Loucy (cell line): ENCODE measurements at regions not wholly inside any gene's neighbourhood (a gene's known extent, or its start where the extent isn't known, plus 50 kb on each side); places are given as distances from the start of the nearest gene placed in this dataset.

Experiments used
- H2AFZ ChIP-seq: fragments of 200-600 bp; sonication (generic); 2 replicates; pipeline ENCODE4 v1.6.0; 2016; ENCODE audit warnings: antibody characterized with exemption, mild to moderate bottlenecking, low read length, moderate library complexity
- H3F3A ChIP-seq: fragments of 200-600 bp; 2 replicates; pipeline ENCODE4 v1.6.0; 2016; ENCODE audit warnings: antibody characterized with exemption, low read depth, mild to moderate bottlenecking
- H3K27me3 ChIP-seq: fragments of 200-600 bp; sonication (generic); 2 replicates; pipeline ENCODE4 v1.6.1; 2014; ENCODE audit warnings: low read length, mild to moderate bottlenecking; ENCODE audit not compliant: insufficient read depth, poor library complexity, severe bottlenecking
- H3K36me3 ChIP-seq: fragments of 200-600 bp; sonication (generic); 2 replicates; pipeline ENCODE4 v1.6.1; 2016; ENCODE audit warnings: low read length; ENCODE audit not compliant: insufficient read depth
- H3K4me1 ChIP-seq: fragments of 200-600 bp; sonication (generic); 2 replicates; pipeline ENCODE4 v1.5.1; 2014; ENCODE audit warnings: low read length, mild to moderate bottlenecking; ENCODE audit not compliant: insufficient read depth, poor library complexity, severe bottlenecking
- H3K4me2 ChIP-seq: fragments of 200-600 bp; sonication (generic); 2 replicates; pipeline ENCODE4 v1.6.0; 2014; ENCODE audit warnings: antibody characterized with exemption, low read length, low read depth, mild to moderate bottlenecking; ENCODE audit not compliant: poor library complexity, severe bottlenecking
- H3K4me3 ChIP-seq: fragments of 200-600 bp; sonication (generic); 2 replicates; pipeline ENCODE4 v1.5.1; 2014; ENCODE audit warnings: low read length, mild to moderate bottlenecking, mixed read lengths; ENCODE audit not compliant: poor library complexity, severe bottlenecking
- H3K79me2 ChIP-seq: fragments of 200-600 bp; sonication (generic); 2 replicates; pipeline ENCODE4 v1.6.1; 2014; ENCODE audit warnings: low read length; ENCODE audit not compliant: insufficient read depth
- H3K9ac ChIP-seq: fragments of 200-600 bp; sonication (generic); 2 replicates; pipeline ENCODE4 v1.6.0; 2014; ENCODE audit warnings: mild to moderate bottlenecking, low read depth, low read length, moderate library complexity; ENCODE audit not compliant: poor library complexity, severe bottlenecking
- H3K9me2 ChIP-seq: fragments of 200-600 bp; sonication (generic); replicated peaks from 2 replicates; pipeline ENCODE4 v1.6.1; 2016; ENCODE audit warnings: low read depth, low read length, mixed read lengths
- H3K9me3 ChIP-seq: fragments of 200-600 bp; sonication (generic); 2 replicates; pipeline ENCODE4 v1.6.1; 2014; ENCODE audit warnings: mild to moderate bottlenecking, antibody characterized with exemption, low read length, low read depth; ENCODE audit not compliant: insufficient read depth
- H4K20me1 ChIP-seq: fragments of 200-600 bp; sonication (generic); 2 replicates; pipeline ENCODE4 v1.6.0; 2014; ENCODE audit warnings: antibody characterized with exemption, low read length, mild to moderate bottlenecking; ENCODE audit not compliant: insufficient read depth, poor library complexity, severe bottlenecking
- EZH2phosphoT487 ChIP-seq: fragments of 200-600 bp; IDR thresholded peaks from 2 replicates; pipeline ENCODE4 v1.6.1; 2018; ENCODE audit warnings: antibody characterized with exemption, mild to moderate bottlenecking, moderate library complexity, borderline replicate concordance
- TF ChIP-seq, protein P1 (sequence below): fragments of 200-600 bp; sonication (generic); conservative IDR thresholded peaks from 2 replicates; pipeline ENCODE4 v1.5.1; 2014; ENCODE audit warnings: mild to moderate bottlenecking, antibody characterized with exemption, low read length

DNA sequence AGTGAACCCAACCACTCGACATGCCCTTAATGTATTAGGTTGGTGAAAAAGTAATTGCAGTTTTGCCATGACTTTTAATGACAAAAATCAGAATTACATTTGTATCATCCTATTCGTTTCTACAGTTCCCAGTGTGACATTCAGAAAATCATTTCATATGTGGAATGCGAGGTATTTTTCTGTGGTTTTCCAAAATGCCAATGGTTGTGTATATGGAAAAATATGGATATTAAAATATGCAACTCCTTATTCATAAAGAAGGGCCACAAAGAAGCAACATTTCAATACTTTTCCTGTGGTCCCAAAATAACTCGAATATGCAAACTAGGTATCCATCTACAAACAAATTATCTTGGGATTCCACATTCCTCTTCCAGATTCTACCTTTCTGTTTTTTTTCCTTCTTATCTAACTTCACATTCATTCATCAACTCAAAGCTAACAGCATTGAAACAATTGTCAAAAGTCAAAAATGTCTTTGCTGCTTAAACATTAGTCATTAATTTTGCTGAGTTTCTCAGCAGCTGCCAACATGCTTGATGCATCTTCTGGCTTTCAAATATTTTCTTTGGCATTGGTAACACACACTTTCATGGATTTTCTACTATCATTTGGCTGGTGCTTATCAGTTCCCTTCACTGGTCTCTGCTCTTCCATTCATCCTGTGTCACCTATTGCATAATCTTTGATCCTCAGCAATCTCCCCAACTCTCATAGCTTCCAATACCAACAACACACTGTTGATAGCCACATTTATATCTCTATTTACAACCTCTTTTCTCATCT is 1445.4 kb downstream of the EFNB2 start:
- Histone ChIP-seq H3K4me2 (no peak overlapping the region), H3K9me3 (no peaks in the 10 kb centered on the region), H3K27me3 (no peaks in the 10 kb centered on the region), H4K20me1 (no peaks in the 10 kb centered on the region), H2AFZ (no peak overlapping the region), H3K79me2 (no peaks in the 10 kb centered on the region), H3K4me1 (no peaks in the 10 kb centered on the region), H3F3A (no peaks in the 10 kb centered on the region), H3K36me3 (no peaks in the 10 kb centered on the region), H3K9ac (no peak overlapping the region), H3K9me2 (no peaks in the 10 kb centered on the region), H3K4me3 (no peak overlapping the region)
- TF ChIP-seq, protein P1, sequence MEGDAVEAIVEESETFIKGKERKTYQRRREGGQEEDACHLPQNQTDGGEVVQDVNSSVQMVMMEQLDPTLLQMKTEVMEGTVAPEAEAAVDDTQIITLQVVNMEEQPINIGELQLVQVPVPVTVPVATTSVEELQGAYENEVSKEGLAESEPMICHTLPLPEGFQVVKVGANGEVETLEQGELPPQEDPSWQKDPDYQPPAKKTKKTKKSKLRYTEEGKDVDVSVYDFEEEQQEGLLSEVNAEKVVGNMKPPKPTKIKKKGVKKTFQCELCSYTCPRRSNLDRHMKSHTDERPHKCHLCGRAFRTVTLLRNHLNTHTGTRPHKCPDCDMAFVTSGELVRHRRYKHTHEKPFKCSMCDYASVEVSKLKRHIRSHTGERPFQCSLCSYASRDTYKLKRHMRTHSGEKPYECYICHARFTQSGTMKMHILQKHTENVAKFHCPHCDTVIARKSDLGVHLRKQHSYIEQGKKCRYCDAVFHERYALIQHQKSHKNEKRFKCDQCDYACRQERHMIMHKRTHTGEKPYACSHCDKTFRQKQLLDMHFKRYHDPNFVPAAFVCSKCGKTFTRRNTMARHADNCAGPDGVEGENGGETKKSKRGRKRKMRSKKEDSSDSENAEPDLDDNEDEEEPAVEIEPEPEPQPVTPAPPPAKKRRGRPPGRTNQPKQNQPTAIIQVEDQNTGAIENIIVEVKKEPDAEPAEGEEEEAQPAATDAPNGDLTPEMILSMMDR, result no peak
- no peak for TF ChIP-seq EZH2phosphoT487

DNA sequence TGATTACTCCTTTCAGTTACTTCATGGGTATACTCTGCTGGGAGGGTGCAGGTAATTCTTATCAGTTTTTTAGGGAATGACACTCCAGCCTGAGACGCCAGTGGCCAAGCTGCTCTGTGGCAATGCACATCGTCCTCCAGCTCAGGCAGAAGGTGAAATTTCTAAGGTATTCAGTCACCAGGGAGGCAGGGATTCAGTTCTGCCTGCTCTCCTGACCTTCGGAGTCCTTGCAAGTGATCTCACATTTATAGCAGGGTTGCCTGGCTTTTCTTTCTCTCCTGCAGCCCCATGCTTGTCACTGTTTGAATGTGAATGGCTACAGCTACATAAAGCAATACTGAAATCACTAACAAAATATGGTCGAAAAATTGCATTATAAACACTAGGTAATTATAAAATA is 1447.5 kb downstream of the EFNB2 start:
- H3K9ac ChIP-seq, result no peak overlapping the region
- no peaks in the 10 kb centered on the region for H3K4me1 ChIP-seq
- H3K36me3 ChIP-seq, result no peaks in the 10 kb centered on the region
- H3K9me2 ChIP-seq, result no peaks in the 10 kb centered on the region
- H3K4me2 ChIP-seq, result no peak overlapping the region
- H2AFZ ChIP-seq, result no peak overlapping the region
- H3K27me3 ChIP-seq, result no peaks in the 10 kb centered on the region
- H3K79me2 ChIP-seq, result no peaks in the 10 kb centered on the region
- H3F3A ChIP-seq, result no peaks in the 10 kb centered on the region
- no peak overlapping the region for H3K4me3 ChIP-seq
- H4K20me1 ChIP-seq, result no peaks in the 10 kb centered on the region
- H3K9me3 ChIP-seq, result no peaks in the 10 kb centered on the region
- TF ChIP-seq EZH2phosphoT487, result no peak
- TF ChIP-seq, protein P1, result no peak

DNA sequence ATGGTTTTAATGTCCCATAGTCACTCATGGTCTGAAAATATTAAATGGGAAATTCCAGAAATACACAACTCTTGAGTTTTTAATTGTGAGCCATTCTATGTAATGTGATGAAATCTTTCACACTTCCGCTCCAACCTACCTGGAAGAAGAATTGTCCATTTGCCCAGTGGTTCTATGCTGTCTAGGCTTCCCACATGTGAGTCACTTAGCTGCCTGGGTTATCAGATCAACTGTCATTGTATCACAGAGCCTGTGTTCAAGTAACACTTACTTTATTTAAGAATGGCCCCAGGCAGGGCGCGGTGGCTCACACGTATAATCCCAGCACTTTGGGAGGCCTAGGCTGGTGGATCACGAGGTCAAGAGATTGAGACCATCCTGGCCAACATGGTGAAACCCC is 1450.5 kb downstream of the EFNB2 start:
- Histone ChIP-seq H3K9me3 (no peaks in the 10 kb centered on the region), H3K27me3 (no peaks in the 10 kb centered on the region), H3K4me2 (no peak overlapping the region), H3F3A (no peaks in the 10 kb centered on the region), H3K4me1 (no peaks in the 10 kb centered on the region), H2AFZ (no peak overlapping the region), H3K9me2 (no peaks in the 10 kb centered on the region), H3K36me3 (no peaks in the 10 kb centered on the region), H3K9ac (no peak overlapping the region), H4K20me1 (no peaks in the 10 kb centered on the region), H3K79me2 (no peaks in the 10 kb centered on the region), H3K4me3 (no peak overlapping the region)
- no peak for TF ChIP-seq EZH2phosphoT487
- TF ChIP-seq, protein P1, result no peak
